IMR-90 (cell line): ENCODE measurements at regions not wholly inside any gene's neighbourhood (a gene's known extent, or its start where the extent isn't known, plus 50 kb on each side); places are given as distances from the start of the nearest gene placed in this dataset.

ENCODE experiments used
- ATAC-seq: fragments of 200-7000 bp; cut with Tn5 transposase; 2 replicates; pipeline ENCODE4 v1.9.1; 2020; ENCODE audit warnings: low read depth, mild to moderate bottlenecking, moderate library complexity
- BruUV-seq: library from RNA; stranded (reverse); fragments of 400-500 nt; replicated peaks from 2 replicates; lab custom pipeline; 2021; lab: Mats Ljungman, UMichigan
- CTCF ChIA-PET: fragments of 300-600 bp; formaldehyde crosslinking; extraction: SDS; loops from one replicate; lab custom pipeline; 2021; ENCODE audit warnings: antibody characterized with exemption; lab: Yijun Ruan, JAX
- POLR2A ChIA-PET: fragments of 300-600 bp; sonication (Branson Sonifier 250); formaldehyde crosslinking; loops from one replicate; lab custom pipeline; 2022; ENCODE audit warnings: antibody characterized with exemption; ENCODE audit not compliant: unreplicated experiment; lab: Charles Lee
- DNase-seq: peaks from one replicate; pipeline ENCODE4 v3.0.0; 2013
- H2AFZ ChIP-seq: replicated peaks from 2 replicates; pipeline ENCODE3; 2013; ENCODE audit warnings: low read length, mild to moderate bottlenecking; ENCODE audit not compliant: poor library complexity
- H2AK5ac ChIP-seq: 2 replicates; pipeline ENCODE4 v1.6.1; 2013; ENCODE audit warnings: low read depth, low read length, inconsistent platforms
- H2AK9ac ChIP-seq: replicated peaks from 2 replicates; pipeline ENCODE3; 2013; ENCODE audit warnings: mild to moderate bottlenecking, low read depth, low read length, moderate library complexity; ENCODE audit not compliant: poor library complexity
- H2BK120ac ChIP-seq: 2 replicates; pipeline ENCODE4 v1.6.1; 2013; ENCODE audit warnings: low read depth, low read length, inconsistent platforms
- H2BK15ac ChIP-seq: 3 replicates; pipeline ENCODE4 v1.6.1; 2013; ENCODE audit warnings: low read depth, low read length, inconsistent platforms
- H2BK20ac ChIP-seq: 2 replicates; pipeline ENCODE4 v1.6.1; 2013; ENCODE audit warnings: low read depth, mild to moderate bottlenecking, inconsistent platforms, low read length, moderate library complexity
- H2BK5ac ChIP-seq: 2 replicates; pipeline ENCODE4 v1.6.1; 2013; ENCODE audit warnings: mild to moderate bottlenecking, low read depth, low read length, inconsistent platforms; ENCODE audit not compliant: poor library complexity, severe bottlenecking
- H3K14ac ChIP-seq: replicated peaks from 2 replicates; pipeline ENCODE4 v1.6.1; 2013; ENCODE audit warnings: low read depth, low read length, inconsistent platforms
- H3K18ac ChIP-seq: 2 replicates; pipeline ENCODE4 v1.6.1; 2013; ENCODE audit warnings: low read depth, low read length, control low read depth
- H3K23ac ChIP-seq: 2 replicates; pipeline ENCODE4 v1.6.1; 2013; ENCODE audit warnings: low read depth, low read length, inconsistent platforms
- H3K27ac ChIP-seq: 2 replicates; pipeline ENCODE4 v1.5.1; 2013; ENCODE audit warnings: mild to moderate bottlenecking, control low read depth, low read length; ENCODE audit not compliant: insufficient read depth
- H3K27me3 ChIP-seq: 2 replicates; pipeline ENCODE4 v1.6.1; 2013; ENCODE audit warnings: low read length; ENCODE audit not compliant: control insufficient read depth, insufficient read depth
- H3K36me3 ChIP-seq: 2 replicates; pipeline ENCODE4 v1.6.1; 2013; ENCODE audit warnings: low read length, mixed read lengths; ENCODE audit not compliant: control insufficient read depth, insufficient read depth
- H3K4ac ChIP-seq: 2 replicates; pipeline ENCODE4 v1.6.1; 2013; ENCODE audit warnings: low read depth, low read length, inconsistent platforms
- H3K4me1 ChIP-seq: 2 replicates; pipeline ENCODE4 v1.6.1; 2013; ENCODE audit warnings: low read length, mixed read lengths; ENCODE audit not compliant: control insufficient read depth, insufficient read depth
- H3K4me2 ChIP-seq: 2 replicates; pipeline ENCODE4 v1.6.1; 2013; ENCODE audit warnings: low read depth, mild to moderate bottlenecking, control low read depth, low read length, moderate library complexity
- H3K4me3 ChIP-seq: 2 replicates; pipeline ENCODE4 v1.5.1; 2013; ENCODE audit warnings: low read depth, mild to moderate bottlenecking, control low read depth, low read length, moderate library complexity; ENCODE audit not compliant: insufficient read depth
- H3K56ac ChIP-seq: 2 replicates; pipeline ENCODE4 v1.6.1; 2013; ENCODE audit warnings: low read length, inconsistent platforms; ENCODE audit not compliant: insufficient read depth; ENCODE audit errors: extremely low read depth
- H3K79me1 ChIP-seq, 2 experiments: 2 replicates each; pipeline ENCODE4 v1.6.1; 2013; ENCODE audit warnings: low read length in 2 of 2, inconsistent platforms in 1 of 2, low read depth in 1 of 2
- H3K9ac ChIP-seq: 2 replicates; pipeline ENCODE4 v1.6.1; 2013; ENCODE audit warnings: low read depth, low read length, control low read depth
- H3K9me1 ChIP-seq: 2 replicates; pipeline ENCODE4 v1.6.1; 2013; ENCODE audit warnings: low read length, inconsistent platforms; ENCODE audit not compliant: insufficient read depth
- H3K9me3 ChIP-seq: 2 replicates; pipeline ENCODE4 v1.6.1; 2013; ENCODE audit warnings: low read length; ENCODE audit not compliant: control insufficient read depth, insufficient read depth
- H4K20me1 ChIP-seq: 2 replicates; pipeline ENCODE4 v1.6.1; 2013; ENCODE audit warnings: low read length, inconsistent platforms; ENCODE audit not compliant: insufficient read depth
- H4K5ac ChIP-seq: 2 replicates; pipeline ENCODE4 v1.6.1; 2013; ENCODE audit warnings: mild to moderate bottlenecking, low read depth, low read length, control low read depth
- H4K8ac ChIP-seq, 2 experiments: 2 replicates each; pipeline ENCODE4 v1.6.1; 2013; ENCODE audit warnings: low read depth in 2 of 2, low read length in 2 of 2, control low read depth in 1 of 2, inconsistent platforms in 1 of 2
- H4K91ac ChIP-seq: 2 replicates; pipeline ENCODE4 v1.6.1; 2013; ENCODE audit warnings: low read depth, low read length, inconsistent platforms; ENCODE audit not compliant: insufficient read depth
- CEBPB ChIP-seq: IDR thresholded peaks from 2 replicates; pipeline ENCODE4 v1.6.1; 2012; ENCODE audit warnings: low read depth, low read length, improper control_type of control experiment
- NFE2L2 ChIP-seq: fragments of 150-350 bp; IDR thresholded peaks from 2 replicates; pipeline ENCODE4 v1.6.1; 2016; ENCODE audit warnings: low read depth, mild to moderate bottlenecking, low read length
- RCOR1 ChIP-seq: IDR thresholded peaks from 2 replicates; pipeline ENCODE4 v1.6.1; 2012; ENCODE audit warnings: mild to moderate bottlenecking, low read length, improper control_type of control experiment; ENCODE audit not compliant: insufficient replicate concordance
- SMC3 ChIP-seq: fragments of 150-350 bp; IDR thresholded peaks from 2 replicates; pipeline ENCODE4 v1.6.1; 2016; ENCODE audit warnings: low read depth, mild to moderate bottlenecking, antibody characterized with exemption, low read length, moderate library complexity
- WGBS, 2 experiments: methylation state at CpG; one replicate each; pipeline versions ENCODE4 v1.1.5 to v1.1.7; 2013; ENCODE audit warnings: missing lambda C conversion rate in 2 of 2; ENCODE audit not compliant: insufficient read length in 1 of 2; ENCODE audit errors: extremely low coverage in 2 of 2; 5-methylcytosine and 5-hydroxymethylcytosine counted together
- dilution Hi-C: fragments of 300-500 bp; cut with HindIII; formaldehyde crosslinking; loops from one replicate; pipeline ENCODE4 v1.14.3; 2018; ENCODE audit warnings: low sequenced_read_pairs; ENCODE audit not compliant: unreplicated experiment
- in situ Hi-C: fragments of 300-500 bp; cut with MboI; formaldehyde crosslinking; loops from 3 replicates; pipeline ENCODE4 v1.14.3; 2019; ENCODE audit warnings: low sequenced_read_pairs, inconsistent platforms, mixed read lengths
- intact Hi-C: fragments of 100-400 bp; cut with micrococcal nuclease; formaldehyde crosslinking; loops from 2 replicates; pipeline ENCODE4 v1.10.0; 2022

GRCh38 chr4:14339715-14340114, 662.6 kb upstream of the CPEB2 start:
- no TSS peak for BruUV-seq
- ChIA-PET POLR2A (no interaction called here), CTCF (no interaction called here)
- Histone ChIP-seq H3K4me2 (no peak overlapping the region), H2AK5ac (no peak overlapping the region), H2BK120ac (no peak overlapping the region), H3K4ac (no peak overlapping the region), H4K8ac (no peak overlapping the region), H2BK5ac (no peak overlapping the region), H3K14ac (no peak overlapping the region; the same call in 1 of the 2 replicates), H3K9me3 (no peaks in the 10 kb centered on the region), H3K79me1 (no peaks in the 10 kb centered on the region), H3K4me3 (no peak overlapping the region), H4K20me1 (no peaks in the 10 kb centered on the region), H3K4me1 (no peaks in the 10 kb centered on the region), H4K5ac (no peak overlapping the region), H2AFZ (no peak overlapping the region), H2BK20ac (no peak overlapping the region), H3K27me3 (no peaks in the 10 kb centered on the region; the same call in 1 of the 2 replicates), H3K27ac (no peak overlapping the region), H3K9ac (no peak overlapping the region), H3K18ac (no peak overlapping the region), H3K23ac (no peak overlapping the region), H4K91ac (no peak overlapping the region), H3K9me1 (no peaks in the 10 kb centered on the region), H3K36me3 (no peaks in the 10 kb centered on the region), H3K56ac (no peak overlapping the region), H2BK15ac (no peak overlapping the region), H2AK9ac (no peak overlapping the region)
- no peak for DNase-seq
- in situ Hi-C loops = no loop called here
- WGBS, 2 experiments = 83% methylated on average over 3 of the region's 5 CpGs; no CpG with 5 or more reads in 1 of the 2 experiments
- no peak for ATAC-seq
- dilution Hi-C loops = no loop called here
- TF ChIP-seq NFE2L2 (no peak), SMC3 (no peak), CEBPB (no peak), RCOR1 (no peak)
- intact Hi-C loops = loop anchor here (10.0 kb wide), 1 partner anchor 685 kb away; no protein-coding TSS in a partner anchor
